ENCODE measurements at regions not wholly inside any gene's neighbourhood (a gene's known extent, or its start where the extent isn't known, plus 50 kb on each side); places are given as distances from the start of the nearest gene placed in this dataset.
"Not testable (repeated sequence)": the region's sequence is repeated elsewhere in the genome, so short reads cannot be mapped to it uniquely, and the experiment has no call there.

DNA sequence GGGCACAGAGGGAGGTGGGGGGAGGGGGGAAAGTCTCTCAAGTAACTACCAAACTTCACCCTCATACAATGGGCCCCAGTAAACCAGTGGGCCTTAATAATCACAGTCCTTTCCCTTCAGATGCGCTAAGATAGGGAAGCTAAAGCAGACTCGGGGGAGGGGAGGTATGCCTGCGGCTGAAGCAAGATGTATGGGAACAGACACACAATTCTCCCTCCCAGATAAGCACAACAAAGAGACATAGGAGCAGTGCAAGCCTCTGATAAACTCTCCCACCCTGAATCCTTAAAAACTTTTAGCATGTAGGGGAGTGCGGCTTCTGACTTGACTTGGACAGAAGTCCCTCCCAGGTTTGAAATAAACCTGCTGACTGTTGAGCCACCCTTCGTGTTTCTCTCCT lies 54.7 kb downstream of the PROP1 start:
- not testable (repeated sequence) for H3K27ac ChIP-seq (ENCODE audit: low read depth, low read length); H3K27me3 ChIP-seq (ENCODE audit: control insufficient read depth, insufficient read depth, low read length); H3K36me3 ChIP-seq (ENCODE audit: control insufficient read depth, insufficient read depth, low read length); H3K9ac ChIP-seq (ENCODE audit: low read length); H3K4me1 ChIP-seq (ENCODE audit: control insufficient read depth, insufficient read depth, low read length); H3K4me3 ChIP-seq (ENCODE audit: low read length)

DNA sequence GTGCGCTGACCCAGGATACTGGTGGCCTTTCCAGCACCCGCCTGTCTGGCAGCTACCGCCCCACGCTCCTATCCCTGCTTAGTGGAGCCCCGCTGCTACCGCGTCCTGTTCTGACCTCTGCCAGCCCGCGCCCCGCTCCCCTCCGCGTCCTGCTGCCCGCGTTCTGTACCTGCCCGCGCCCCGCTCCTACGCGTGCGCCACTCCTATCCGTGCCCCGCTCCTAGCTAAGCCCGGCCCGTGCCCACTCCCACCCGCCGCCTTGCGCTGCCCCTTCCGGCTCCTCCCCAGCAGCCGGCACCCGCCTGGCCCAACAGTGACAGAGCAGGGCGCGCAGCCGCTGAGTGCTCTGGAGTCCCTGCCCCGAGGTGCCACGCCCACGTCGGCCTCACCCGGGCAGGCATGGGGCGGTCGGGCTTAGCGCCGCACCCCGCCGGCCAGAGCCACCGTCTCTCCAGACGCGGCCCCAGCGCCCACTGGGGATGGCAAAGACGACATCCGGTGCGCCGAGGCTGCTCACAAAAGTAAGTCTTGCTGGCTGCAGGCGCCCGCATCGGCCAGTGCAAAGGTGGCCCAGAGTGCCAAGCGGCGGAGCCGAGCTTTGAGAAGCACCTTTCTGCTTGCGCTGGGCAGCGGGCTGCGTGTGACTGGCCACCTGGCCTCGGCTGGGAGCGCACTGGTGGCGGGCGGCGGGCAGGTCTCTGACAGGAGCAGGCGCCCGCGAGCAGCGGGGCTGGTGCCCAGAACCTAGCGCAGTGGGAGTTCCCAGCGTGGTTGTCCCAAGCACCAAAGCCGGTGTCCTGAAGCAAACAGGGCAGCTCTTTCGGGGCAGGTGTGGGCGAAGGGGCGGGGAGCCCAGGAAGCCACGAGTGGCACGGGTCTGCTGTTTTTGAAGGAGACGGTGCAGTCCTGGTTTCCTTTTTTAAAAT lies 56.5 kb downstream of the PROP1 start:
- not testable (repeated sequence) for H3K27ac ChIP-seq (ENCODE audit: low read depth, low read length); H3K9ac ChIP-seq (ENCODE audit: low read length); H3K36me3 ChIP-seq (ENCODE audit: control insufficient read depth, insufficient read depth, low read length); H3K27me3 ChIP-seq (ENCODE audit: control insufficient read depth, insufficient read depth, low read length); H3K4me1 ChIP-seq (ENCODE audit: control insufficient read depth, insufficient read depth, low read length)
- peak overlapping the region; percentile 15 for H3K4me3 ChIP-seq (ENCODE audit: low read length)

DNA sequence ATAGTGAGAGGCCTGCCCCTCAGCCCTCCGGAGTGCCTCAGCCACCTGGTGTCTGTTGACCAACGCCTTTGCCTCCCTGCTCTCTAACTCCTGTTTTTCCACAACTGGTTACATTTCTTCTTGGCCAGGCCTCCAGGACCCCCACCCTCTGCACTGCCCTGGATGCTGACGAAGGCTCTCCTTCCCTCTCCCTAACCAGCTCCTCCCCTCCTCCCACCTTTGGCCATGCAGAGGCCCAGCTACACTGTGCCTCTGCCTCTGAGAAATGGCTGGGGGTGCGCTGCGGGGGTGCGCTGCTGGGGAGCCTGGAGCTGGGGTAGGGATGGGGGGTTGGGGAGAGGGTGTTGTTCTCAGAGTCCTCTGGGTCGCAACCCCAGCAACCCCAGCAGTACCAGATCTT lies 57.3 kb downstream of the PROP1 start:
- H3K27me3 ChIP-seq (ENCODE audit: control insufficient read depth, insufficient read depth, low read length); H3K36me3 ChIP-seq (ENCODE audit: control insufficient read depth, insufficient read depth, low read length); H3K4me1 ChIP-seq (ENCODE audit: control insufficient read depth, insufficient read depth, low read length); H3K27ac ChIP-seq (ENCODE audit: low read depth, low read length); H3K9ac ChIP-seq (ENCODE audit: low read length): not testable (repeated sequence)
- peak overlapping the region; percentile 15 for H3K4me3 ChIP-seq (ENCODE audit: low read length)

DNA sequence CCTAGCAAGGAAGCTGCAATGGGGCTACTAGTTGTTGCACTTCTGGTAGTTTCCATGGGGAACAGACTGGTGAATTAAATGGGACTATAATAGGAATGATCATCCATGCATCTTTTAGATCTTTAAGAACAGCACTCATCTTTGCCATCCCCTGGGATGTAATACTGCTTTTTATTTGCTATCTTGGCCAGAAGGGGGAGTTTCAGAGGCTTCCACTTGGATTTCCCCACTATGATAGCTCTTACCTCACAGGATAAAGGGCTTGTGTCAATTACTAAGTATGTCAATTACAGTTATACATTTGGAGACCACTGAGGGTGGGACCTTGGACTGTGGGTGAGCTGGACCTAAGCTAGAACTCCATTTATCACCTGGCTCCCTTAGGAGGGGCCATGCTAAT lies 61.8 kb downstream of the PROP1 start:
- not testable (repeated sequence) for H3K36me3 ChIP-seq (ENCODE audit: control insufficient read depth, insufficient read depth, low read length); H3K27ac ChIP-seq (ENCODE audit: low read depth, low read length); H3K9ac ChIP-seq (ENCODE audit: low read length); H3K27me3 ChIP-seq (ENCODE audit: control insufficient read depth, insufficient read depth, low read length); H3K4me1 ChIP-seq (ENCODE audit: control insufficient read depth, insufficient read depth, low read length); H3K4me3 ChIP-seq (ENCODE audit: low read length)

DNA sequence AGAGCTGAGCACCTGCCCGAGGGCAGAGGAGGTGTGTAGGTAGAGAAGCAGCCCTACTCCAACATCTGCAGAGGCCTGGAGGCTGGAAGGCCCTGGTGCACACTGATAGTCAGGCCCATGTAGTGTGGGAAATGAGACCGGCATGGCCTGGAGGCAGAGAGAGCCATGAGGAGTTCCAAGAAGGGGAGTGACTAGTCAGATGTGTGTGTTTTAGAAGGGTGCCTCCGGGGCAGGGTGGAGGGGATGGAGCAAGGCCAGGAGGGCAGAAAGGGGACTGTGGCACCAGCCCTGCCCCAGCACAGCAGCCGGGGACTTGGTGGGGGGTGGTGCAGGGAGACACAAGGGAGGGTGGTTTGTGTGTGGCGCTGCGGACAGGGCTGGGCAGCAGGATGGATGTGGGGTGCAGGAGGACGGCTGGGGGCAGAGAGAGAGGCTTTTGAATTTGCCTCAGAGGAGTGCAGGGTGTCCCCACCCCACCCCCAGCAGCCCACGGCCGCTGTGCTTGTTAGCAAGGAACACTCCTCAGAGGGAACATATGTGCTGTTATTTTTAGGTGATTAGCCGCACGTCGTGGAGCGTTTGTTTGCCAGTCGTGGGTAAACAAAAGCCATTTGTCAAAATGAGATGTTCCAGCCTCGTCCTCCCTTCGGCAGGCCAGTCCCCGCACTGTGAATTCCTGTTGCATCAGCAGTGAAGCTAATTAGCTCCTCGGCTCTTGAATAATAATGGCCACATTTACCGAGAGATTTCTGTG lies 65.6 kb downstream of the PROP1 start:
- not testable (repeated sequence) for H3K4me1 ChIP-seq (ENCODE audit: control insufficient read depth, insufficient read depth, low read length); H3K27ac ChIP-seq (ENCODE audit: low read depth, low read length); H3K9ac ChIP-seq (ENCODE audit: low read length); H3K27me3 ChIP-seq (ENCODE audit: control insufficient read depth, insufficient read depth, low read length); H3K4me3 ChIP-seq (ENCODE audit: low read length); H3K36me3 ChIP-seq (ENCODE audit: control insufficient read depth, insufficient read depth, low read length)

DNA sequence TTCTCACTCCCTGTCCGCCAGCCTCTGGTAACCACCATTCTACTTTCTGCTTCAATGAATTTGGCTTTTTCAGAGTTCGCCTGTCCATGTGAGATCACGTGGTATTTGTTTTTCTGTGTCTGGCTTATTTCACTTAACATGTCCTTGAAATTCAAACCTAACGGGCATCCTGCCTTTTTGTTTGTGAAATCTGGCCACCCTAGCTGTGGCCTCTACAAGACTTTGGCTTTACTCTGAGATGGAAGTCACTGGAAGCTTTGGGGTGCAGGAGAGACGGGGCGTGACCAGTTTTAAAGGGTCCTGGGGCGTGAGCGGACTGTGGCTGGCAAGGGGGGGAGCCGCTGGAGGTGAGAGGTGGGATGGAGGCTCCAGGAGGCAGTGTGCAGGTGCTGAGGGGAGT lies 66.4 kb downstream of the PROP1 start:
- H3K9ac ChIP-seq (ENCODE audit: low read length); H3K27me3 ChIP-seq (ENCODE audit: control insufficient read depth, insufficient read depth, low read length): not testable (repeated sequence)

DNA sequence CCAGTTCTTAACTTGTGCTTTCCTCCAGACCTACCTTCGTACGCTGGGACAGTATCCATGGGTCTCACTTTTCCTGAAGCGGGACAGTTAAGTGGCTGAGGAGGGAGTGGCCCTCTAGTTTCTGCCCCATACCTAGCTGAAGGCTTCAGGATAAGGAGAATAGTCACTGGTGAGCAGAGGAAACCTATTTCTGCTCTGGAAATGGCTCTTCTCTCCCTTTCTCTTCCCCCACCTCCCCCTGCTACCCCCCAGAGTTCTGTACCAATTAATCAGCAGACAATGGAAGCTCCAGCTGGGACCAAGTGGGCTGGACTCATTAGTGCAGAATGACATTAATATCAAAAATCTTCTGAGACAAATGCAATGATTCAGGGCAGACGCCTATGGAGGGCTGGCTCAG lies 68.5 kb downstream of the PROP1 start:
- H3K4me3 ChIP-seq (ENCODE audit: low read length); H3K9ac ChIP-seq (ENCODE audit: low read length); H3K4me1 ChIP-seq (ENCODE audit: control insufficient read depth, insufficient read depth, low read length); H3K36me3 ChIP-seq (ENCODE audit: control insufficient read depth, insufficient read depth, low read length); H3K27me3 ChIP-seq (ENCODE audit: control insufficient read depth, insufficient read depth, low read length); H3K27ac ChIP-seq (ENCODE audit: low read depth, low read length): not testable (repeated sequence)

More for the DNA sequence above, 66.4 kb downstream of the PROP1 start:
- H3K4me3 ChIP-seq (ENCODE audit: low read length); H3K27ac ChIP-seq (ENCODE audit: low read depth, low read length); H3K4me1 ChIP-seq (ENCODE audit: control insufficient read depth, insufficient read depth, low read length); H3K36me3 ChIP-seq (ENCODE audit: control insufficient read depth, insufficient read depth, low read length): not testable (repeated sequence)

DNA sequence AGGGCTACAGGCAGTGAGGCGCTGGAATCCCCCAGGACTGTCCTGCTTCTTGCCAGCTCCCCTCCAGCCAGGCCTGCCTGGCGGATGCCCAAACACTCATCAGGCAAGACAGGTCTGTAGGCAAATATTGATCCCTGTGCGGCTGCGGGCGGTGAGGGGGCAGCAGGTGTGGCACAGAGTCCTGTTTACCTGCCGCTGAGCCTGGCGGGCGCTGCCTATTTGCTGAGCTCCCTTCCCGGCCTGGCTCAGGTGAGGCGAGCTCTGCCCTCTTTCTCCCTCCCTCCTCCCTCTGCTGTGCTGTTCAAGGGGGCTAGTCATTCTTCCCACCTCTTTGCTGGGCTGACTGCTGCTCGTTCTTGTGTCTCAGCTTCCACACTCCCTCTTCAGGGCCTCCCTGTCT lies 71.5 kb downstream of the PROP1 start:
- not testable (repeated sequence) for H3K36me3 ChIP-seq (ENCODE audit: control insufficient read depth, insufficient read depth, low read length); H3K4me1 ChIP-seq (ENCODE audit: control insufficient read depth, insufficient read depth, low read length); H3K27me3 ChIP-seq (ENCODE audit: control insufficient read depth, insufficient read depth, low read length); H3K27ac ChIP-seq (ENCODE audit: low read depth, low read length); H3K4me3 ChIP-seq (ENCODE audit: low read length); H3K9ac ChIP-seq (ENCODE audit: low read length)

DNA sequence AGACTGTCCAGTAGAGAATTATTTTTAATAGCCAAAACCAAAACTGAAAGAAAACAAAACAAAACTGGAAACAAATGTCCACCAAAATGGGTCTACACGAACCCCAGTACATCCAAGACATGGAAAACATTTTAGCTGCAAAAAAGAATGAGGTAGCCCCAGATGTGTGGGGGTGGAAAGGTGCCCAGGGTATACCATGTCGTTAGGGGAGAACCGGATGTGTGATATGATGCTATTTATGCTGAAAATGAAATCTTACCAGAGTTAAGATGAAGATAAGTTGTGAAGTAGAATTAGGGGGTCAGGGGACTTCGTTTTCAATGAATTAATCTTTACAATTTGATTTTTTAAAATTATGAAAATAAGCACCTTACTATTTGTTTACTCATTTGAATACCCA lies 72.2 kb downstream of the PROP1 start:
- H3K27ac ChIP-seq (ENCODE audit: low read depth, low read length); H3K36me3 ChIP-seq (ENCODE audit: control insufficient read depth, insufficient read depth, low read length); H3K4me1 ChIP-seq (ENCODE audit: control insufficient read depth, insufficient read depth, low read length); H3K27me3 ChIP-seq (ENCODE audit: control insufficient read depth, insufficient read depth, low read length); H3K9ac ChIP-seq (ENCODE audit: low read length); H3K4me3 ChIP-seq (ENCODE audit: low read length): not testable (repeated sequence)

DNA sequence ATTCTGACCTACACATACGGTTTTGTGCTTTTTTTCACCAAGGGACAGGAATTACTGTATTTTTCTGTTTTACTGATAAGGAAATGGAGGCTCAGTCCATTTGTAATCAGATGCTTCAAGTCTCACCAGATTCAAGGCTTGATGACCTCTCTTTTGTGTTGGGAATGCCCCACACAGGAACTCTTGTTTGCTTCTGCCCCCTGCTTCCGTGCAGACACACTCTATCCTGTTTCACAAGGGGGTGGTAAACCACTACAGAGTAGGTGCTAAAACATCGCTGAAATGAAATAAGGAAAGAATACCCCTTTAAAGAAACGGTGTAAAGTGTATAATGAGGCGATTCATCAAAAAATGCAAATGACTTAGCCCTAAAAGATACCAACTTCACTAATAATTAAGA lies 72.9 kb downstream of the PROP1 start:
- H3K9ac ChIP-seq (ENCODE audit: low read length); H3K27me3 ChIP-seq (ENCODE audit: control insufficient read depth, insufficient read depth, low read length); H3K4me1 ChIP-seq (ENCODE audit: control insufficient read depth, insufficient read depth, low read length); H3K36me3 ChIP-seq (ENCODE audit: control insufficient read depth, insufficient read depth, low read length); H3K27ac ChIP-seq (ENCODE audit: low read depth, low read length); H3K4me3 ChIP-seq (ENCODE audit: low read length): not testable (repeated sequence)

DNA sequence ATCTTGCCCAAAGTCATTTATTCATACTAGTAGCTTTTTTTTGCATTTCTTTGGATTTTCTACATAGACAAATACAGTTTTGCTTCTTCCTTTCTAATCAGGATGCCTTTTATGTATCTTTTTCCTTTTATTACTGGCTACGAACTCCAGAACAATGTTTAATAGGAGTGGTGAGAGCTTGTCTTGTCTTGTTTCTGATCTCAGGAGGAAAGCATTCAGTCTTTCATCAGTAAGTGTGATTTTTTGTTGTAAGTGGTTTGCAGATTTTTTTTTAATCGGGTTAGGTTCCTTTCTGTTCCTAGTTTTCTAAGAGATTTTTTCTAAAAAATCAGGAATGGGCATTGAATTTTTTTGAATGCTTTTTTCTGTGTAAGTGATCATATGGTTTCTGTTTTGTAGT lies 86.8 kb downstream of the PROP1 start:
- not testable (repeated sequence) for H3K36me3 ChIP-seq (ENCODE audit: control insufficient read depth, insufficient read depth, low read length); H3K9ac ChIP-seq (ENCODE audit: low read length); H3K4me3 ChIP-seq (ENCODE audit: low read length); H3K27me3 ChIP-seq (ENCODE audit: control insufficient read depth, insufficient read depth, low read length); H3K27ac ChIP-seq (ENCODE audit: low read depth, low read length); H3K4me1 ChIP-seq (ENCODE audit: control insufficient read depth, insufficient read depth, low read length)

DNA sequence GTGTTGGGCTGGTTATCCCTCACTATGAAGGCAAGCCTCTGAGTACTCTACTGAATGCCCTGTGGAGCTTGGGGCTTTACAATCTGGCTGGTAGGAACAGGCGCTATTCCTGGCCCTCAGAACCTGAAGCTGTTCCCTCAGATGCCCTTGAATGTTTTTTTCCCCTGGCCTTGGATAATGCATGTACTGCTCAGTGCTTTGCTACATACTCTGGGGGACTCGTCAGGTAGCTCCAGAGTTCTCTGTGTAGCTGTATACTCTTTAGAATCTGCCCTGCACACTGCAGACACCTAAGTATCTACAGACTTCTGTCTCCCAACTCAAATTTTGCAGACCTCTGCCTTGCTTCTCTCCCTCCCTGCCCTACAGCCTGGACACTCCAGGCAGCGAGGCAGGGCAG lies 93.2 kb downstream of the PROP1 start:
- not testable (repeated sequence) for H3K27me3 ChIP-seq (ENCODE audit: control insufficient read depth, insufficient read depth, low read length); H3K27ac ChIP-seq (ENCODE audit: low read depth, low read length); H3K36me3 ChIP-seq (ENCODE audit: control insufficient read depth, insufficient read depth, low read length); H3K4me3 ChIP-seq (ENCODE audit: low read length); H3K9ac ChIP-seq (ENCODE audit: low read length); H3K4me1 ChIP-seq (ENCODE audit: control insufficient read depth, insufficient read depth, low read length)

DNA sequence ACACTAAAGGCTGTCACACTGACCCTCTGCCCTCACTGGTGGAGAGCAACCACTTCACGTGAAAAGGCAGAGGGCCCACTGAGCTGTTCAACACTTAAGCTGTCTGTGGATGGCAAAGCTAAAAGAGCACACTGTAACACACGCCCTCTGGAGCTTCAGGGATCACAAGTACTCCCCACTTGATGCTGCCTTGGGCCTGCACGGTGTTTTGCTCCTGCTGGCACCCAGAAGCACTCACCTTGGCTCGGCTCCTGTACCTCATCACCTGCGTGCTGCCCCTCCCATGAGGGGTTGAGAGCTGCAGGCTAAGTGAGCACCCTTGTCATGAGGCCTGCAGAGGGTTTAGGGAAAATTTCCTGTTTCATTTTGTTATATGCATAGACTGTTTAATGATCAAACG lies 96.0 kb downstream of the PROP1 start:
- H3K27ac ChIP-seq (ENCODE audit: low read depth, low read length); H3K9ac ChIP-seq (ENCODE audit: low read length); H3K36me3 ChIP-seq (ENCODE audit: control insufficient read depth, insufficient read depth, low read length); H3K4me1 ChIP-seq (ENCODE audit: control insufficient read depth, insufficient read depth, low read length); H3K4me3 ChIP-seq (ENCODE audit: low read length); H3K27me3 ChIP-seq (ENCODE audit: control insufficient read depth, insufficient read depth, low read length): not testable (repeated sequence)

Measured in rectal smooth muscle tissue (tissue), 1 donor.